Rectal smooth muscle tissue (tissue), 1 donor: ENCODE measurements at regions not wholly inside any gene's neighbourhood (a gene's known extent, or its start where the extent isn't known, plus 50 kb on each side); places are given as distances from the start of the nearest gene placed in this dataset.

Experiments used
- H3K27ac ChIP-seq: one replicate; pipeline ENCODE4 v1.7.0; 2013; ENCODE audit warnings: low read depth, low read length, inconsistent platforms
- H3K27me3 ChIP-seq: one replicate; pipeline ENCODE4 v1.7.0; 2013; ENCODE audit warnings: low read length; ENCODE audit not compliant: control insufficient read depth, insufficient read depth
- H3K36me3 ChIP-seq: one replicate; pipeline ENCODE4 v1.7.0; 2013; ENCODE audit warnings: low read length; ENCODE audit not compliant: control insufficient read depth, insufficient read depth
- H3K4me1 ChIP-seq: one replicate; pipeline ENCODE4 v1.7.0; 2013; ENCODE audit warnings: low read length; ENCODE audit not compliant: control insufficient read depth, insufficient read depth
- H3K4me3 ChIP-seq: one replicate; pipeline ENCODE4 v1.7.0; 2013; ENCODE audit warnings: low read length
- H3K9ac ChIP-seq: one replicate; pipeline ENCODE4 v1.7.0; 2013; ENCODE audit warnings: low read length

DNA sequence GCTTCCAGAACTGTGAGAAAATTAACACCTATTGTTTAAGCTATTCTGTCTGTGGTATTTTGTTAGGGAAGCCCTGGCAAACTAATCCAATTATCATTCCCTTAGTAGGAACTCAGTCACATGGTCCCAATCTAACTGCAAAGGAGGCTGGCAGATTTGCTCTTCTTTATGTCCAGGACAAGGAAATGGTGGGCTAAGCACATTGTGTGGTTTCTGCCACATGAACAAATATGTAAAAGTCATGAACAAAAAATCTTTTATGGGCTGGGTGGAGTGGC, 278.6 kb upstream of the RPL38 start:
- H3K9ac ChIP-seq, result no peak overlapping the region
- H3K27me3 ChIP-seq, result no peaks in the 10 kb centered on the region
- no peak overlapping the region for H3K27ac ChIP-seq
- no peak overlapping the region for H3K4me3 ChIP-seq
- H3K4me1 ChIP-seq, result no peaks in the 10 kb centered on the region
- no peaks in the 10 kb centered on the region for H3K36me3 ChIP-seq

DNA sequence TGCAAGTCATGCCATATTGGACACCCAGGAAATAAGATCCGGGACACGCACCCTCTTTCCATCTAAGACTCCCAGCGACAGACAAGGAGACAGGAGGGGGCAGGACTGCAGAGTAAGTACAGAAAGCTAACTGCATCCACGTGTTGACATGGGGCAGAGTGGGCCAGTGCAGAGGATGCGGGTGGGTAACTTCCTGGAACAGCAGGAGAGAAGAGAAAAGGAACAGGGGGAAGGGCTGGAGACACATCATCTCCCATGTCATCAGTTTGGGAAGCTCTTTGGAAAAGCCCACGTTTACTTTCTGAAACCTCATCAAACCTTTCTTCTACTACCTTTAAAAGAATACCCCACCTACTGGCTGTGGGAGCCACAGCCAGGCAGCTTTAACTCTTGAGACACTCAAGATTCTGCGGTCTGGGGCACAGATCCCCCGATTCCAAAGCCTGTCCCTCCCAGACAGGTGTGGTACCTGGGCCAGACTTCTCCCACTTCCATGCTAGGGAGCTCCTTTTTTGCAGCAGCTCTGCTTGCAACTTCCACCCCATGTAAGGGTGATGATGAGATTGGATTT, 273.5 kb upstream of the RPL38 start:
- Histone ChIP-seq H3K4me1 (no peaks in the 10 kb centered on the region), H3K36me3 (no peaks in the 10 kb centered on the region), H3K4me3 (no peak overlapping the region), H3K27me3 (no peaks in the 10 kb centered on the region), H3K9ac (no peak overlapping the region), H3K27ac (no peak overlapping the region)

DNA sequence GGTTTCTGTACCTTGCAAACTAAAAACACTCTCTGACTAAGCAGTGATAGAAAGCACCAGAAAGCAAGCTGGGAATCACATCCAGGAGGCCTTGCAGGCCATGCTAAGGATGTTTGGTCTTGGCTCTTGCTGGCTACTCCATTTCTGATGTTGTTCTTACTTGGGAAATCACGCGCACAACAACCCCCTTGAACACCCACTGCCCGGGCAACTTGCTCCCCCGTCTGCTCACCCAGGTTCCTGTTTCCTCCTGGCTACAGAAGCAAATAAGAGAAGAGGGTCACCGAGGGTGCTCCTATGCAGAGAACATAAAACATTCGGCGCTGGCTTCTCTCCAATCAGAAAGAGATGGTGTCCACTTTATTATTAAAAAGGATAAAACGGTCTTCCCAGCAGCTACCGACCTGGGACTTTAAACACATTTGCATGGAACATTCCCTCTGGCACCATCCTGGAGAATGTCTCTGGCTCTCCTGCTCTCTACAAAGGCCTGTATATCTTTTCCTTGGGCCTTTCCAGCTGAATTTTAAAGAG, 271.2 kb upstream of the RPL38 start:
- no peak overlapping the region for H3K9ac ChIP-seq
- no peak overlapping the region for H3K4me3 ChIP-seq
- H3K27ac ChIP-seq, result no peak overlapping the region
- H3K27me3 ChIP-seq, result no peaks in the 10 kb centered on the region
- no peaks in the 10 kb centered on the region for H3K36me3 ChIP-seq
- no peaks in the 10 kb centered on the region for H3K4me1 ChIP-seq

DNA sequence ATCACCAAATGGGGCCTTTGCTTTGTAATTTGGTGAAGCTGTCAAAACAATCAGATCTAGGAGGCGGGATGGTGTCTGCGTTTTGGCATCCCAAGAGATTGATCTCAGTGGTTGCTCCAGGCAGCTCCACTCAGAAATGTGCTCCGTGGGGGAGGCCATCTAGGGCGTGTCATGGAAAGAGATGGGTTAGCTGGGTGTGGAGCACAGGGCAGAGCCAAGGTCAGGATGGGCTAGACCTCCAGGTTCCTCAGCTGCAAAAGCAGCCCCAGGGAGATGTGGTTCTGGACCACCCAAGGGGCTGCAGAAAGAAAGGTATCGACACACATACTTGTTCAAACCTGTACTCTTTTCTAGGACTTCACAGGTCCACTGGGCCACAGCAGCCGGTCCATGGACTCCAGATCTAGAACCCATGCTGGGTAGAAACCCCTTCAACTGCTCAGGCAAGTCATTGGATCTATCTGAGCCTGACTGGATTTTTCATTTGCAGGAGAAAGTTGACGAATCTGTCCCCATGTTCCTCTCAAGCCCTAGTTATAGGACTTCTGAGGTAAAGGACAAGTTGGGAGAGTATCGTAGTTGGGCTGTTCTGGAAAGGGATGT, 270.2 kb upstream of the RPL38 start:
- H3K27me3 ChIP-seq, result no peaks in the 10 kb centered on the region
- no peak overlapping the region for H3K9ac ChIP-seq
- no peak overlapping the region for H3K4me3 ChIP-seq
- H3K4me1 ChIP-seq, result no peaks in the 10 kb centered on the region
- H3K36me3 ChIP-seq, result no peaks in the 10 kb centered on the region
- H3K27ac ChIP-seq, result no peak overlapping the region

DNA sequence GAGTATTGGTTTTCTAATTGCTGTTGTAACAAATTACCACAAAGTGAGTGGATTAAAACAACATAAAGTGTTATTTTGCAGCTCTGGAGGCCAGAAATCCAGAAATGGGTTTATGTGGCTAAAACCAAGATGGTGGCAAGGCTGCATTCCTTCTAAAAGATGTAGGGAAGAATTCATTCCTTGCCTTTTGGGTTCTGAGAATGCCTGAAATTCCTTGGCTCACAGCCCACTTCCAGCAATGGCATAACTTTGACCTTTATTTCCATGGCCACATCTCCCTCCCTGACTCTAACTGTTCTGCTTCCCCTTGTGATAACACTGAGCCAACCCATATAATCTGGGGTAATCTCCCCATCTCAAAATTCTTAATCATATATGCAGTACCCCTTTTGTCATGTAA, 269.6 kb upstream of the RPL38 start:
- no peaks in the 10 kb centered on the region for H3K36me3 ChIP-seq
- H3K27ac ChIP-seq, result no peak overlapping the region
- H3K4me1 ChIP-seq, result no peaks in the 10 kb centered on the region
- no peaks in the 10 kb centered on the region for H3K27me3 ChIP-seq
- H3K4me3 ChIP-seq, result no peak overlapping the region
- H3K9ac ChIP-seq, result no peak overlapping the region

DNA sequence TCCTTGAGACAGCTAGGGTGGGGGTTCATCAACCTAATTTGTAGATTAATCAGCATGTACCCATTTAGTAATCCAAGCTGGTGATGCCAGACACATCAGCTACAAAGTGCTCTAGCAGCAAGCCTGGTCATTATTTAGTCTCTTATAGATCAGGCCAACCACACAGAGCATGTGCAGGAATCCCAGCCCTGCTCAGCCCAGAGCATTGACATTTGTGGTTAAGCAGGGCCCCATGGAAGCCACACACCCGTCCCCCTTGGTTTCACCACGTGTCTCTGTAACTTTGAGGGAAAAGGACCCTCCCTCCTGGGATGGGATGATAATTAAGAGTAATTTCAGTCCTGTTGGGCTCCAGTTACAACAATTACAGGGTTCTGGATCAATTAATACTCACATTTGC, 268.8 kb upstream of the RPL38 start:
- Histone ChIP-seq H3K9ac (no peak overlapping the region), H3K4me3 (no peak overlapping the region), H3K27ac (no peak overlapping the region), H3K4me1 (no peaks in the 10 kb centered on the region), H3K27me3 (no peaks in the 10 kb centered on the region), H3K36me3 (no peaks in the 10 kb centered on the region)

DNA sequence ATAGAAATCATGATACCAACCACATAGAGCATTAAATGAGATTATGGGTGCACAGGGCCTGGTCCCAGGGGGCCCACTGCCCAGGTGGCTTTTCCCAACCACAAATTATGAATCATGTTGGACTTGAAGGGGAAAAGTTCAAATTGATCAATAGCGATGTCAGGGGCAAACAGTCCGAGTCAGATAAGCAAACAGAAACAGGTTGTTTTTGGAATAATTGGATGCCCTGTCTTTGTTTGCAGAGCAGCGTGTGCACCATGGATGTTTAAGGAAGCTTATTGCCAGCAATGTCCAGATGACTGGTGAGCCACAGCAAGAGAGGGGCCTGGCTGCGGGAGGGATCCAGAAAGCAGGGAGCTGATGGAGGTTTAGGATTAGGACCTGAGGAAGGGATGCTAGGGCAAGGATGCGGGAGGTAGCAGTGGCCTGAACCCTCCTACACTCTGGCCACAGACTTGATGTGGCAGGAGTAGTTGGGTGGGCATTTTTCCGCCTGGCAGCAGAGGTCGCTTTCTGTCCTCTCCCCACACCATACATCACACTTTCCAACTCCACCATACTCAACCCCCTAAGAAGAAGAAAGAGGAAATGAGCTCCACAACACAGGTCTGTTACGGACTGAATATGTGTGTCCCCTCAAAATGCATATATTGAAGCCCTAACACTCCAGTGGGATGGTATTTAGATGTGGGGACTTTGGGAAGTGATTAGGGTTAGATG, 266.4 kb upstream of the RPL38 start:
- Histone ChIP-seq H3K4me3 (no peak overlapping the region), H3K36me3 (no peaks in the 10 kb centered on the region), H3K27ac (no peak overlapping the region), H3K27me3 (no peaks in the 10 kb centered on the region), H3K4me1 (no peaks in the 10 kb centered on the region), H3K9ac (no peak overlapping the region)

DNA sequence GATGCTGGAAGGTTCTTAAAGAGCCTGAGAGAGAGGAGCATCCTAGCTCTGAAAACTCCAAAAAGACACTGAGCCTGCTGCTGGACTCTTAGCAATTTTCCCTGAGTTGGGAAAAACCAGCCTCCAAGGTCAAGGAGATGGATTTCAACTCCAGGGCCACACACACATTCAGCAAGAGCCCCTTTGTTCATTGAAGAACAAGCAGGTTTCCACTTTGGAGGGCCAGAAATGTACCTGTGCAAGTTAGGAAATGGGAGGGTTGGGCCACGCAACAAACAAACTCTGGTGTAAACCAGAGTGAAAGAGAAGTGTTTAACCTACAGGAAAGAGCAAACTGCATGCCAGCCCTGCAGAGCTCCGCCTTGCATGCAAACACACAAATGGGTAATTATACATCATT, 264.8 kb upstream of the RPL38 start:
- Histone ChIP-seq H3K36me3 (no peaks in the 10 kb centered on the region), H3K27ac (no peak overlapping the region), H3K27me3 (no peaks in the 10 kb centered on the region), H3K4me1 (no peaks in the 10 kb centered on the region), H3K9ac (no peak overlapping the region), H3K4me3 (no peak overlapping the region)

DNA sequence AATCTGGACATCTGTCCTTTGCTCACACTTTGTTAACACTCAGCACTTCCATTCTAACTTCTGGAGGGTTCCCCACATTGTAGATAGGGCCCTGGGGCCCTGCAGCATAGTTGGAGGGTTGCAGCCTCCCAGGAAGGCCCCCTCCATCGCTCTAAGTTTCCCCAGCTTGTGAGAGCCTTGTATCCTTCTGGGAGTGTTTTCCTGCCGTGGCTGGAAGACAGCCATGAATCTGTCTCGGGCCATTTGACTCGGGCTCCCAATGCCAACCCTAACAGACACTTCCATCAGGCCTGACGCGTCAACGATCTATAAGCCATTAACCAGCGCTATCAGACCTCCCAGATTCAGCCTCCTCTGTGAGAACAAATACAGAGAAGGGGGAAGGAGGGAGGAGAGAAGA, 263.7 kb upstream of the RPL38 start:
- H3K36me3 ChIP-seq, result no peaks in the 10 kb centered on the region
- no peak overlapping the region for H3K4me3 ChIP-seq
- H3K9ac ChIP-seq, result no peak overlapping the region
- no peaks in the 10 kb centered on the region for H3K27me3 ChIP-seq
- H3K4me1 ChIP-seq, result no peaks in the 10 kb centered on the region
- H3K27ac ChIP-seq, result no peak overlapping the region

DNA sequence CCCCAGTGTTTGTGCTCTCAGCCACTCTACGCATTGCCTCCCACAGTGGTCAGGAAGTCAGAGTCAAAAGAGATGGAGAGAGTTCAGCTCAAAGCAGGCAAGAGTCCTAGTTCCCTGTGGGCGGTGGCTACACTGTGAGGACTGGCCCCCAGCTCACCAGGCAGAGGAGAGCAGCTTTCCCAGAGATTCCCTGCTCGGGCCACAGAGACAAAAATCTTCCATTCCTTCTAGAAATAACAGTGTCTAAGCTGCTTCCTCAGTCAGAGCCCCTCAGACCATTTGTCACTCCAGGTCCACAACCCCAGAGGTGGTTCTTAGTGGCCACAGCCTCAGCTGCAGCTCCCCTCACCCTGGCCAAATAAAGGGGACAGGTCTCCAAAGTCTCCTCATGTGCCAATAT, 263.0 kb upstream of the RPL38 start:
- H3K4me3 ChIP-seq, result no peak overlapping the region
- H3K27ac ChIP-seq, result no peak overlapping the region
- H3K36me3 ChIP-seq, result no peaks in the 10 kb centered on the region

DNA sequence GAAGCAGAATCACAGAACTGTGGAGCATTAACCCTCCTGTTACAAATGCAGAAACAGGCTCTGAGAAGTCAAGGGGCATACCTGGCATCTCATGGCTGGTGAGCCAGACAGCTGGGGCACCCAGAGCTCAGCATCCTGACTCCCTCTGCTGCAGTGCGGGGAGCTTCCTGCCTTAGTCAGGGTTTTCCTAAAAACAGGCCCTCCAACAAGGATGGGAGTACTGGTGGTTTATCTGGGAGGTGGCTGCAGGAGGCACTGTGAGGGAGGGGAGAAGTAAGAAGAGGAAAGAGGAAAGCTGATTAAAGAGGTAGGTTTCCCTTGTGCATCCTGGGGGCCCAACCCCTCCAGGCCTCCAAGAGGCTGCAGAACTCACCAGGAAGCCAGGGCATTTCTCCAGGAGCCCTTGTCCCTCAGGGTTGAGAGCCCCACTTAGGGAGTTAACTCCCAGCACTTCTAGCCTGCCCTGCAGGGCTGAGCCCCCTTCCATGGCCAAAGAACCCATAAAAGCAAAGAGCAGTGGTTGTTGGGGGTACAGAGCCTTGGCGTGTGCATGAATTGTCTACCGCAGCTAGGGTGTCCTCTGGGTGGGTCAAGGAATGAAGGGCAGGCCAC, 261.5 kb upstream of the RPL38 start:
- Histone ChIP-seq H3K27ac (no peak overlapping the region), H3K4me1 (no peaks in the 10 kb centered on the region), H3K36me3 (no peaks in the 10 kb centered on the region), H3K4me3 (no peak overlapping the region), H3K27me3 (no peaks in the 10 kb centered on the region), H3K9ac (no peak overlapping the region)

More for the DNA sequence above, 263.0 kb upstream of the RPL38 start:
- Histone ChIP-seq H3K27me3 (no peaks in the 10 kb centered on the region), H3K9ac (no peak overlapping the region), H3K4me1 (no peaks in the 10 kb centered on the region)

DNA sequence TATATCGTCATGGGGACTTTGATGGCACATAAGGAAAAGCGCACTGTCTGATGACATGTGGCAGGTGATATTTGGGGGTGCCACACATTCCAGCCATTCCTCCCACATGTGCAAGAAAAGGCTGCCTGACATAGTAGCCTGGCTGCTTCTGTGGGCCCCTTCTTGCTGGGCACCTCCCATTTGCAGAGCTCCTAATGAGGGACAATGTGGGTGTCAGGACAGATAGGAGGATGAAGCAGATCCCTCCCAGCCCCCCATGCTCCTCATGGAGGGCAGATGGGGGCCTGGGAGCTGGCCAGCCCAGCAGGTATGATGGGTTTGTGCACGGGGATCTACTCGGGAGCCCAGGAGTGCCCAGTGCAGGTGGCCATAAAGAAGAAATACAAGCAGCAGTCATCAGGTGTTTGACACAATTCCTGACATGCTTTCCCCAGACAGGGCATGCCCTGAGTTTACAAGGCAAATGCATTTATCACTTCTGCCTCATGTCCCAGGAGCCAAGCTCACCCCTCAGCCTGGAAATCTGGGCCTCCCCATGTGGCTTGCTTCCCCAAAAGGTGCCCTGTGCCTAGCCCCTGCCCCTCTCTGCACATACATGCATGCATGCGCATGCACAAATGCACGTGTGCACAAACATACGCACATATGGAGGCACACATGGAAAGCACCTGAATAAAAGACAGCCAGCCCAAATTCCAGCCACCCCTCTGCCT, 260.6 kb upstream of the RPL38 start:
- Histone ChIP-seq H3K27me3 (no peaks in the 10 kb centered on the region), H3K4me3 (no peak overlapping the region)

More for the DNA sequence above, 260.6 kb upstream of the RPL38 start:
- H3K27ac ChIP-seq, result no peak overlapping the region
- H3K4me1 ChIP-seq, result no peaks in the 10 kb centered on the region
- no peak overlapping the region for H3K9ac ChIP-seq
- H3K36me3 ChIP-seq, result no peaks in the 10 kb centered on the region
